H9 (cell line): ENCODE measurements at regions not wholly inside any gene's neighbourhood (a gene's known extent, or its start where the extent isn't known, plus 50 kb on each side); places are given as distances from the start of the nearest gene placed in this dataset.

Experiments used
- DNase-seq: peaks from one replicate; pipeline ENCODE4 v3.0.0-alpha.2; 2017
- H2AFZ ChIP-seq: one replicate; pipeline ENCODE4 v1.6.1; 2013; ENCODE audit warnings: mild to moderate bottlenecking, low read length, control low read depth, moderate library complexity
- H2AK5ac ChIP-seq: 2 replicates; pipeline ENCODE4 v1.6.1; 2013; ENCODE audit warnings: low read length, control low read depth, mixed read lengths; ENCODE audit not compliant: insufficient read length
- H2BK120ac ChIP-seq: one replicate; pipeline ENCODE4 v1.6.1; 2013; ENCODE audit warnings: low read depth, mild to moderate bottlenecking, low read length, control low read depth, inconsistent platforms; ENCODE audit not compliant: poor library complexity, severe bottlenecking
- H2BK12ac ChIP-seq: 2 replicates; pipeline ENCODE4 v1.6.1; 2013; ENCODE audit warnings: low read length, control low read depth, mixed read lengths, low read depth; ENCODE audit not compliant: insufficient read length
- H2BK15ac ChIP-seq: 2 replicates; pipeline ENCODE4 v1.6.1; 2013; ENCODE audit warnings: low read depth, low read length, control low read depth
- H2BK20ac ChIP-seq: one replicate; pipeline ENCODE4 v1.6.1; 2013; ENCODE audit warnings: low read depth, mild to moderate bottlenecking, low read length, control low read depth, inconsistent platforms; ENCODE audit not compliant: poor library complexity, severe bottlenecking
- H2BK5ac ChIP-seq: 2 replicates; pipeline ENCODE4 v1.6.1; 2013; ENCODE audit warnings: low read length, control low read depth, mixed read lengths; ENCODE audit not compliant: insufficient read length
- H3K14ac ChIP-seq: 2 replicates; pipeline ENCODE4 v1.6.1; 2013; ENCODE audit warnings: low read length, control low read depth; ENCODE audit not compliant: insufficient read depth
- H3K18ac ChIP-seq: 2 replicates; pipeline ENCODE4 v1.6.1; 2013; ENCODE audit warnings: low read depth, mild to moderate bottlenecking, mixed read lengths, low read length, control low read depth; ENCODE audit not compliant: insufficient read length
- H3K23ac ChIP-seq: 2 replicates; pipeline ENCODE4 v1.6.1; 2013; ENCODE audit warnings: low read length, control low read depth, mixed read lengths, low read depth; ENCODE audit not compliant: insufficient read length
- H3K23me2 ChIP-seq: 2 replicates; pipeline ENCODE4 v1.6.1; 2013; ENCODE audit warnings: low read depth, mild to moderate bottlenecking, mixed read lengths, low read length, control low read depth; ENCODE audit not compliant: insufficient read length, poor library complexity, severe bottlenecking
- H3K27ac ChIP-seq: 2 replicates; pipeline ENCODE4 v1.5.1; 2013; ENCODE audit warnings: low read length, control low read depth, mixed read lengths, low read depth; ENCODE audit not compliant: insufficient read length
- H3K27me3 ChIP-seq: 2 replicates; pipeline ENCODE4 v1.6.1; 2013; ENCODE audit warnings: low read length, control low read depth, inconsistent platforms; ENCODE audit not compliant: insufficient read depth
- H3K4ac ChIP-seq: 2 replicates; pipeline ENCODE4 v1.6.1; 2013; ENCODE audit warnings: low read depth, mild to moderate bottlenecking, control low read depth, inconsistent platforms, low read length, moderate library complexity
- H3K4me1 ChIP-seq: 2 replicates; pipeline ENCODE4 v1.6.1; 2013; ENCODE audit warnings: low read length, control low read depth, inconsistent platforms; ENCODE audit not compliant: insufficient read depth
- H3K4me2 ChIP-seq: 2 replicates; pipeline ENCODE4 v1.6.1; 2013; ENCODE audit warnings: low read length, control low read depth, mixed read lengths; ENCODE audit not compliant: insufficient read length, insufficient read depth
- H3K56ac ChIP-seq: 2 replicates; pipeline ENCODE4 v1.6.1; 2013; ENCODE audit warnings: low read depth, mild to moderate bottlenecking, mixed read lengths, low read length, control low read depth; ENCODE audit not compliant: insufficient read length
- H3K79me1 ChIP-seq: 2 replicates; pipeline ENCODE4 v1.6.1; 2013; ENCODE audit warnings: low read depth, mild to moderate bottlenecking, moderate library complexity, low read length, control low read depth, inconsistent platforms; ENCODE audit not compliant: insufficient read depth, poor library complexity, severe bottlenecking
- H3K79me2 ChIP-seq: 2 replicates; pipeline ENCODE4 v1.6.1; 2013; ENCODE audit warnings: low read length, control low read depth, inconsistent platforms; ENCODE audit not compliant: insufficient read depth
- H3K9ac ChIP-seq: 2 replicates; pipeline ENCODE4 v1.6.1; 2013; ENCODE audit warnings: low read length, control low read depth, mixed read lengths; ENCODE audit not compliant: insufficient read length; ENCODE audit errors: extremely low read depth
- H3K9me3 ChIP-seq: one replicate; pipeline ENCODE4 v1.6.1; 2013; ENCODE audit warnings: low read depth, low read length, inconsistent platforms; ENCODE audit not compliant: control insufficient read depth
- H3T11ph ChIP-seq: one replicate; pipeline ENCODE4 v1.6.1; 2013; ENCODE audit warnings: mild to moderate bottlenecking, low read length, control low read depth, inconsistent platforms
- H4K20me1 ChIP-seq: one replicate; pipeline ENCODE4 v1.6.1; 2013; ENCODE audit not compliant: control insufficient read depth, insufficient read length, insufficient read depth
- H4K5ac ChIP-seq: 2 replicates; pipeline ENCODE4 v1.6.1; 2013; ENCODE audit warnings: low read depth, mild to moderate bottlenecking, mixed read lengths, low read length, control low read depth; ENCODE audit not compliant: insufficient read length
- H4K8ac ChIP-seq: replicated peaks from 2 replicates; pipeline ENCODE4 v1.6.1; 2013; ENCODE audit warnings: low read length, control low read depth, mixed read lengths, low read depth; ENCODE audit not compliant: insufficient read length
- H4K91ac ChIP-seq: 2 replicates; pipeline ENCODE4 v1.6.1; 2013; ENCODE audit warnings: low read depth, mild to moderate bottlenecking, moderate library complexity, mixed read lengths, low read length, control low read depth; ENCODE audit not compliant: insufficient read length
- H3K27ac Mint-ChIP-seq, 3 experiments: 2 replicates in 2 of 3; 3 replicates in 1 of 3; pipeline ENCODE4 v1.8.0; 2020 to 2021; ENCODE audit warnings: mixed read lengths in 3 of 3, mild to moderate bottlenecking in 1 of 3, moderate library complexity in 1 of 3
- H3K27me3 Mint-ChIP-seq: 2 replicates; pipeline ENCODE4 v1.8.0; 2021; ENCODE audit warnings: low read depth, mild to moderate bottlenecking, moderate library complexity, mixed read lengths
- H3K36me3 Mint-ChIP-seq, 3 experiments: 2 replicates in 2 of 3; 3 replicates in 1 of 3; pipeline ENCODE4 v1.8.0; 2020 to 2021; ENCODE audit warnings: low read depth in 3 of 3, mixed read lengths in 3 of 3; ENCODE audit not compliant: insufficient read depth in 1 of 3
- H3K4me1 Mint-ChIP-seq, 2 experiments: 2 replicates each; pipeline ENCODE4 v1.8.0; 2020; ENCODE audit warnings: mixed read lengths in 2 of 2
- H3K4me3 Mint-ChIP-seq, 2 experiments: 2 replicates in 1 of 2; 3 replicates in 1 of 2; pipeline ENCODE4 v1.8.0; 2020 to 2021; ENCODE audit warnings: mild to moderate bottlenecking in 2 of 2, mixed read lengths in 2 of 2, moderate library complexity in 1 of 2
- H3K9me3 Mint-ChIP-seq, 2 experiments: 2 replicates in 1 of 2; 3 replicates in 1 of 2; pipeline ENCODE4 v1.8.0; 2020; ENCODE audit warnings: mild to moderate bottlenecking in 2 of 2, mixed read lengths in 2 of 2, moderate library complexity in 1 of 2
- CTCF ChIP-seq: fragments of 200-600 bp; sonication (generic); conservative IDR thresholded peaks from 3 replicates; pipeline ENCODE4 v1.8.0; 2021; ENCODE audit warnings: antibody characterized with exemption, mild to moderate bottlenecking
- WGBS: extraction: QIAGEN DNeasy Blood & Tissue Kit; methylation state at CpG from one replicate; pipeline ENCODE4 v1.1.7; 2013; ENCODE audit warnings: missing lambda C conversion rate, low lambda C conversion rate, mixed read lengths; ENCODE audit not compliant: insufficient read length; ENCODE audit errors: extremely low coverage; 5-methylcytosine and 5-hydroxymethylcytosine counted together

GRCh38 chr1:58166417-58166816 lies 380.1 kb downstream of the OMA1 start:
- H2BK120ac ChIP-seq = no peak overlapping the region
- H2BK5ac ChIP-seq = no peak overlapping the region
- Mint-ChIP-seq H3K27me3 (no peaks in the 10 kb centered on the region), H3K27ac (no peak overlapping the region), H3K4me3 (no peak overlapping the region), H3K9me3 (peaks cover 10 to 15% of the 10 kb centered on the region in 2 experiments), H3K4me1 (peaks cover 53 to 55% of the 10 kb centered on the region in 2 experiments), H3K36me3 (peaks cover 5 to 29% (median 13%) of the 10 kb centered on the region in 3 experiments; a peak in 6 of 7 replicates)
- no peak overlapping the region for H2BK12ac ChIP-seq
- H3K9me3 ChIP-seq = no peaks in the 10 kb centered on the region
- H3K23me2 ChIP-seq = no peaks in the 10 kb centered on the region
- H2AFZ ChIP-seq = no peak overlapping the region
- no peak for TF ChIP-seq CTCF
- no peak overlapping the region for H3T11ph ChIP-seq
- H2AK5ac ChIP-seq = no peak overlapping the region
- no CpG with 5 or more reads among the region's 3 CpGs for WGBS
- no peak overlapping the region for H3K4me2 ChIP-seq
- no peak overlapping the region for H2BK20ac ChIP-seq
- H3K79me2 ChIP-seq = no peaks in the 10 kb centered on the region
- no peak overlapping the region for H3K27ac ChIP-seq
- H3K4ac ChIP-seq = no peak overlapping the region
- H4K8ac ChIP-seq = no peak overlapping the region
- DNase-seq = no peak
- no peak overlapping the region for H3K18ac ChIP-seq
- H3K27me3 ChIP-seq = no peaks in the 10 kb centered on the region
- no peak overlapping the region for H4K91ac ChIP-seq
- H3K9ac ChIP-seq = no peak overlapping the region
- H3K23ac ChIP-seq = no peak overlapping the region
- no peaks in the 10 kb centered on the region; the same call in 1 of the 2 replicates for H3K4me1 ChIP-seq
- no peak overlapping the region for H2BK15ac ChIP-seq
- no peaks in the 10 kb centered on the region for H4K20me1 ChIP-seq
- H3K14ac ChIP-seq = no peak overlapping the region
- no peak overlapping the region for H4K5ac ChIP-seq
- H3K79me1 ChIP-seq = no peaks in the 10 kb centered on the region
- no peak overlapping the region for H3K56ac ChIP-seq
